HG02798 (cell line): ENCODE measurements at regions not wholly inside any gene's neighbourhood (a gene's known extent, or its start where the extent isn't known, plus 50 kb on each side); places are given as distances from the start of the nearest gene placed in this dataset.

Experiments used
- ATAC-seq: cut with Tn5 transposase; IDR thresholded peaks from one replicate; pipeline ENCODE4 v1.9.1; 2021; ENCODE audit warnings: mild to moderate bottlenecking; ENCODE audit not compliant: unreplicated experiment, poor library complexity

DNA sequence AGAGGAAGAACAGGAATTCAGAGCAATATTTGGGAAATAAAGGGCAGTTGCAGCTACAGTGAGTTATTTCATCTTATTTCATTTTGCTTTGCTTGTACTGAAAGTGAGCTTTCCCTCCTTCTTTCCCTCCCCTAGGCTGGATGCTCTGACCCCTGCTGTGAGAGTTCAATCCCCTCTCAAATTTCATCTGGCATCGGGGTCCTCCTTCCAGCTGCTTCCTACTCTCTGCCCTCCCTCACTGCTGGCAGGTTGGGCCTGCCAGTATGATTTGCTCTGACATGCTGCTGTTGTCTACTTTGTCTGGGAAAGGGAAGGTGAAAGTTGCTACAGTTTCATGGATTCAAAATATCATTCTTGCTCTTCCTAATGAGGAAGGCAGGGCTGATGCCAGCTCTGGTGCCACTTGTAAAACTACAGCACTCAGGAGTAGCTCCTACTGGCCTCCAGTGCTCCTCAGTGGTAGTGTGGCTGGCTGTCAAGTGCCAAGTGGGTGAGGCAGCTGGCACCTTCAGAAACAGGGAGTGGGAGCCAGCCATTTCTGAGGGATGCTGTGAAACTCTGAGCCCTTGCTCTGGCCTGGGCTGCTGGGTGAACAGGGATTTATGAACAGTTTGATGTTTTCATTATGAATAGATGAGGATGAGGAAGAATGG is 408.6 kb downstream of the HAPSTR1 start:
- no peak for ATAC-seq

DNA sequence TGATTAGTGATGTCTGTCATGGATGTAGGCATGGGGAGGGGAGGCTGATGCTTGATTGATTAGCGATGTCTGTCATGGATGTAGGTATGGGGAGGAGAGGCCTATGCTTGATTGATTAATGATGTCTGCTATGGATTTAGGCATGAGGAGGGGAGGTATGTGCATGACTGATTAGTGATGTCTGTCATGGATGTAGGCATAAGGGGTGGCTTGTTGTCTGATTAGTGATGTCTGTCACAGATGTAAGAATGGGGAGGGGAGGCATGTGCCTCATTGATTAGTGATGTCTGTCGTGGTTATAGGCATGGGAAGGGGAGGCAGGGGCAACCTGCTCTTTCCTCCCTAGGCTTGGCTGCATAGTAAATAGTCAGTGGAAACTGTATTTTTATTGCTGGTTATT is 409.4 kb downstream of the HAPSTR1 start:
- ATAC-seq, result no peak

DNA sequence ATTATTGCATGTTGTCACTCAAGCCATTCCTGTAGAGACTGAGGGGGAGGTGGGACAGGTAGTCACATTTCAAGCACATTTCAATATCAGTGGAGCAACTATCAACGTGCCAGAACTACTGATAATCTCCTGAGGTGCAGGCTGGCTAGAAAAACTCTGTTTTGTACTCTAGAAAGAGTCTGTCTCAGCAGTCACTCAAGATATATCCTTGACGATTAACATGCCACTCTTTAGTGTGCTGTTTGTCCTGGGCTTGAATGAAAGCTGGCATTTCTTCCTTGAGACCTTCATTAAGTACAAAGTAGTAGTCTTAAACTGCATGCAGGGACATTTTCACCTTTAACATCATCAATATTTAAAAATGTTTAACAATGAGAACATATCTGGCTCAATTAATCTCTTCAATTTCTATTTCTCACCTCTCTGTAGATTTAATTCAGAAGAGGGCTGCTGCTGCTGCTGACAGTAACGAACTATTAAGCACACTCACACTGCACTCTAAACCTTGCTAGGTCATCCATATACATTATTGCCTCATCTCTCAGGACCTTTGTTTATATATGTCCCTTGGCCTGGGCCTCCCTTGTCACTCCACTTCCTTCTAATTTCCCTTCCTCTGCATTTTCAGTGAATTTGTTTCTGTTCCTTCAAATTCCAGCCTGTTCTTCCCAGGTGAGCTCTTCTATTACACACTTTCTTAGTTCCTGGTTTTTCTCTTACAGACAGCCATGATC is 412.0 kb downstream of the HAPSTR1 start:
- ATAC-seq, result no peak

DNA sequence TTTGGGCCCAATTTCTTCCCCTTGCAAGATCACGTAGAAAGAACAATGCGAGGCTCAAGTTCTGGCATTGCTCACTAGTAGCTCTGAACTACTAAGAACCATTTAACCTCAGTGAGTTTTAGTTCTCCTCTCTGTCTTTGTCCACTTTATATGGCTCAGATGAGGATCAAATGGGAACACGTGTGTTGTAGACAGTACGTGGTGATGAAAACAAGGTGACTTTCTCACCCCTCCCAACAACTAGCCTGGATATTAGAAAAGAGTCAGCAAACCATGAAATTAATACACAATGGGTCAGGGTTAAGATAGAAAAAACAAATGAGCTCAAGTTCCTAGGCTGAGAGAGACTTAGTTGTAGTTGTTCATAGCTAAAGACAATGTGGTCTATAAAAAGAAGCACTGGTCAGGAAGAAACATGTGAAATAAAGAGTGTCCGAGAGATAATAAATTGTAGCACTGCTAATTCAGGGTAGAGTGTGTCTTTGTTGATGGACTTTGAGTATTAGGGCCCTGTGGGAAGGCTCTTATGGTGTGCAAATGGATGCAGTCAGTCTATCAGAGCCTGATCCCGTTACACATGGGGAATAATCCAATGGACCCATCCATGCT is 417.0 kb downstream of the HAPSTR1 start:
- no peak for ATAC-seq

DNA sequence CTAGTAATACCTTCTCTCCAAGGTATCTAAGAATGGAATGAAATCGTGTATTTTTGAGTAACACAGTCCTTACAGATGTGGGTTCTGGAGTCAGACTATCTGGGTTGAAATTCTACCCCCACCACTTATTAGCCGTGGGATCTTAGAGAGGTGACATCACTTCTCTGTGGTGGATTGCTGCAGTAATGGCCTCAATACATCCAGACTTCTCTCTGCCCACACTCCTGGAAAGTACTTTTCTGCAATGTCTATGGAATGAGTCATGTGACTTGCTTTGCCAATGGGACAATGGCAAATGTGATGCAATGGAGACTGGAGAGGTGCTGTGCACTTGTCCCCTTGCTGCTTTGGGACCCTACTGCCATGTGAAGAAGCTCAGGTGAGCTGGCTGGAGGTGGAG is 418.2 kb downstream of the HAPSTR1 start:
- no peak for ATAC-seq

DNA sequence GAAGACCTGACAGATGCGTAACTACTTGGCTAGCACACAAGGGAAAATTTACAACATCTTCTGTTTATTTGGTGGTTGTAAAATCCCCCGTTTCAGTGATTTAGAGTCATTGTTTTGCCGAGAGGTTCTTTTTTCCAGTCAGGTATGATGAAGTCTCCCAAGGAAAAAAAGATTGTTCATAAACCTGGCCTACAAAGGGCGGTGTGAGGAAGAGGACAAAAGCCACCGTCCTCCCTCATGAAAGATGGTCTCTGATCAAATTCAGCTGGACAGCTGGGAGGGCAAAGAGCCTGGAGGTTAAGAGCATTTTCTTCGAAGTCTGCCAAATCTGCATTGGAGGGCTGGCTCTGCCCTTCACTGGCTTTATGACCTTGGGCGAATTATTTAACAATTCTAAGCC is 419.9 kb downstream of the HAPSTR1 start:
- no peak for ATAC-seq

DNA sequence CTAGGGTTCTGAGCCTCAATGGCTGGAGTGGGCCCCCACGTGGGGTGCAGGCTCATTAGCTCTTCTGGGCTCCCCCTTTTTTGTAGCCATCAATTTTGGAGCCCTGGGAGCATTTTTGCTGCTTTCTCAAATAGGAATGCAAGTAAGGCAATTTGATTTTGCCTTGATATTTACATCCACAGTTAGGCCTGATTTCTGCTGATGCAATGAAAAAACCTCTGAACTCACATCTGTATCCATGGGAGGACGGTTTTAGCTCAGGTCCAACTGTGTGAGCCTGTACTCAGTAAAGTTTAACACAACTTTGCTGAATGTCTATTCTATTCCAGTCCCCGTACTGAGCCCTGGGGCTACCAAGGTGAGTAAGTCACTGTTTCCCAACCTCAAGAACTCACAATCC is 425.0 kb downstream of the HAPSTR1 start:
- no peak for ATAC-seq

DNA sequence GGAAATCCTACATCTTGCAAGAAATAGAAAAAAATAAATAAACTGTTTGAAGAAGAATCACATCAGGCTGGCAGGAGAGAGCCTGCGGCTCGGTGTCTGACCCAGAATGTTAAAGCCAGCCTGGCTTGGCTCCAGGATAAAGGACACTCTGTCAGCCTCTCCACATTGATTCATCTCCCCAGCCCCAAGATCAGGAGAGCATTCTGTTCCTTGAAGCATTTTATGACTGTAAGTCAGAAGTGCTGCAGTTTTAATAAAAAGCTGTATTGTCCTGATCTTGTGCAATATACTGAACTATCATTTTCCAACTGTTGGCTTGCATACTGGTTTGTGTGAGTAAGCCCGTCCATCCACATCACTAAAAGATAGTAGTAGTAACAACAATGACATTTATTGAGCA is 426.6 kb downstream of the HAPSTR1 start:
- no peak for ATAC-seq

DNA sequence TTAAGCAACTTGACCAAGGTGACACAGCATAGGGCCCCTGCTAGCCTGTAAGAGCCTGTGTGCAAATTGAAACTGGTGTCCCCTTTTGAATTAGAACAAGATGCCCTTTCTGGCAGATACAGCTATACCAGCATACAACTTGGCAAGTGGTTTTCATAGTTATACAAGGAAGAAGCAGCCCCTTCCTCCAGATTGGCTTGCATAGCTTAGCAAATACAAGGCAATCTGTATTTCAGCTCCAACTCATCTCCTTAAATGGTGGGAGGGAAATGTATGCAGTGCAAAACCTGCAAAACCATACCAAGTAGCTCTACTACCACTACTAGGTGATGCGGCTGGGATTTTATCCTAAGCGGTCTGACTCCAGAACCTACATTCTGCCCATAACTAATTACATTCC is 427.1 kb downstream of the HAPSTR1 start:
- ATAC-seq, result no peak

DNA sequence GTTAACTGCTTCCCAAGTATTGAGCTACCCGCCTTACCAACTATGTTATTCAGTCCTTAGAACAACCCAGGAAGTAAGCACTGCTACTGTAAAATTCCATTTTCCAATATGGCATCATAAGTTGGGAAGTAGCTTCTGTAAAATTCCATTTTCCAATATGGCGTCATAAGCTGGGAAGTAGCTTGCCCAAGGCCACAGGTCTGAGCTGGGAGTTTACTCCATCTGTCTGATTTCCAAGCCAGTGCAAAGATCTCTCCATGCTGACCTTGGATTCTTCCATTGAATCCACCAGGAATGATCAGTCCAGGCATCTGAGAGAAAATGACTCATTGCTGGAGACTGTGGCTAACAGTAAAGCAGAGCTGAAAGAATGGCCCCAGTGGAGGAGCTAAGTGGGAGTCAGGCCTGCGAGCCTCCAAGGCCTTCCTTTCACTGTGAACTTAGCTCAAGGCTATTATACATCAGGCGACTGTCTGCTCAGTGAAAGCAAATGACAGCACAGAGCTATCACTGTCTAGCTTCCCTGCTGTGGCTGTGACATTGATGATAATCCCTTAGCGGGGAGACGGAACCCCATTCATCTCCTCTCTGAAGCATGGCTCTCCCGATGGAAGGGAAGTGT is 430.4 kb downstream of the HAPSTR1 start:
- ATAC-seq, result no peak

DNA sequence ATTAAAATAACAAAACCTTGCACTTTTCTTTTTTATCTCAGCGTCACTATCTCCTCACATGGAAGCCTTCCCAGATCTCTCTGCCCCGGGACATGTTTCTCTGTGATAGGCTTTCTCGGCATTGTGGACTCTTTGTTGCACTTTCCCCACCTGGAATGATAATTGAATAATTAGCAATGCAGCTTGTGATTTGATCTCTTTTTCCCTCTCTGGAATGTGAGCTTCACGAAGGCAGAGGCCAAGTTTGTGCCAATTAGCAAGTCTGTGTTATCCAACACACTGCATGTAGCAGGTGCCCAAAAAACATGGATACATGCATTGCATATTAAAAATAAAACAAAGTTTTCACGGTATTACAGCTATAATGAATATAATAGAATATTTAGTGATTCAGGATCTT is 431.2 kb downstream of the HAPSTR1 start:
- ATAC-seq, result no peak

DNA sequence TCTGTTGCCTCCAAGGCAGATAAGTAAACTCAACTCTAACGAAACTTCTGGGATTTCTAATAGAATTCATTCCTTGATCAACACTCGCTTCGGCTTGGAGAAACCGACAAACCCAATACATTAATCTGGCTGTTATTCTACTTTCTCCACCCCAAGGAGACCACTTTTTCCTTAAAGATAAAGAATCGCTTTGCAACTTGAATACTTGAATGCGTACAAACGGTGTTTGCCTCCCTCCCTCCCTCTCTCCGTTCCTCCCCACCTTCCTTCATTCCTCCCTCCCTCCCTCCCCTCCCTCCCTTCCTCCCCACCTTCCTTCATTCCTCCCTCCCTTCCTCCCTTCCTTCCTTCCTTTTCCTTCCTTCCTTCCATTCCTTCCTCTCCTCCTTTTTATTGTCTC is 432.6 kb downstream of the HAPSTR1 start:
- ATAC-seq, result no peak

DNA sequence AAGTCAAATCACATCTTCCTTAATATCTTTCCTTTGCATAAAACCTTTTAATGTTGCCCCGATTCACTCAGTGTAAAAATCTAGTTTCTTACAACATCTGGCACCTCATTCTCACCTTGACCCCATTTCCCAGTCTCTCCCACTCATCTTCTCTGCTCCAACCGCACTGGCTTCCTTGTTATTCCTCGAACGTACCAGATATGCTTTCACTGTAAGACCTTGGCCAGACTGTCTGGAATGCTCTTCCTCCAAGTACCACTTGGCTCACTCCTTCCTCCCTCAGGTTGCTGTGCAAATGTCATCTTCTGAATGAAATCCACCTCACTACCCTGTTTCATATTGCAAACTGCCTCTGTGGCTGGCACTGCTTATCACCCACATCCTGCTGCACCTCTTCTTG is 433.6 kb downstream of the HAPSTR1 start:
- ATAC-seq, result no peak

DNA sequence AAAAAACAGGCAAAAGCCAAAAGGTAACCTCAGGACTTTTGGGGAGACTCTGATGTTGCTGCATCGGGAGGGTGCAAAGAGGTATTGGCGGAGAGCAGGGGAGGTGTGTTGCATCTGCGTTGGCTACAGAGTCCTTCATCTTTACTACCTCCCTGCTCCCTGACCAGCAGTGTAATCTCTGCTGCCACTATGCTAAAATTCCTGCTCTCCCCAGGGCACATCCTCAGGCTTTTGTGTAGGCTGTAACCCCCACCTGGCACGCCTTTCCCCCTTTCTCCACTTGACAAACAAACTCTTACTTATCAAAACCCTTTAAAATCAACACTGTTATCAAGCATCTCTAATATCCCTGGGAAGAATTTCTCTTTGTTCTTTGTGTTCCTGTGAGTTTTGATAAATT is 435.3 kb downstream of the HAPSTR1 start:
- no peak for ATAC-seq

DNA sequence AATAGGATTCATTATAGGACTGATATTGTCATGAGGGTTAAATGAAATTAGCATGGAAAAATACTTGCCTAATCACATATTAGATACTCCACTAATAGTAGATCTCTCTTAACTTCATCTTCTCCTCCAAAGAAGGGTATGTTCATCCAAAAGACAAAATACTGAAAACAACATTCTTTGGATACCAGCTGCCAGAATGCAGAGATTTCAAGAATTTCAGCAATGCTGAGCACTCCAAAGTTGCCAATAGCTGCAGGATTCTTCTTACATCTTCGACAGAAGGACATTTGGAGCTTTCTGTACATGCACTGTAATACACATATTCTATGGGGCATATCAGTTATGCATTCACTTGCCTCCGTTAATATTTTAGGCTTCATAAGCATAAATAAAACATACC is 436.5 kb downstream of the HAPSTR1 start:
- ATAC-seq, result no peak

DNA sequence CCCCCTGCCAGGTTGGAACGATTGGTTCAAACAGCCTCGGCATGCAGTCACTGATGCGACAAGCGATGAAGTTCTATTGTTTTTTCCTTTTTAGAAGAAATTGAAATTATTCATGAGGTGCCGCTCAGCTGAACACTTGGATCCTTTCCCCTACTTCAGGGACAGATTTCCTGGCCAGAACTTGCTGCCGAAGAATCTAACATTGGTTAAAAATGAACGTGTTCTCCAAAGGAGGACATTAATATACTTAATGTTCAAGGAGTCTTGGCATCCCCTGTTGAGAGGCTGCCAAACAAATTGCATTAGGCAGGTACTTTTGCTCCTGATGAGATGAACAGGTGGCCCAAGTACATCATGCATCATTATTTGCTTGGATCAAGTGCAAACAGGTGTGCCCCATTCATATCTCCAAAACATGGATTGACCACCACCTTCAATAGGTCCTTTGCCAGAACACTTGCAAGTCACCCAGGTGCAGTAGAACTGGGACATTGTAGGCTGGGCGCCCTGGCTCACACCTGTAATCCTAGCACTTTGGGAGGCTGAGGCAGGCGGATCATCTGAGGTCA is 437.2 kb downstream of the HAPSTR1 start:
- ATAC-seq, result no peak

DNA sequence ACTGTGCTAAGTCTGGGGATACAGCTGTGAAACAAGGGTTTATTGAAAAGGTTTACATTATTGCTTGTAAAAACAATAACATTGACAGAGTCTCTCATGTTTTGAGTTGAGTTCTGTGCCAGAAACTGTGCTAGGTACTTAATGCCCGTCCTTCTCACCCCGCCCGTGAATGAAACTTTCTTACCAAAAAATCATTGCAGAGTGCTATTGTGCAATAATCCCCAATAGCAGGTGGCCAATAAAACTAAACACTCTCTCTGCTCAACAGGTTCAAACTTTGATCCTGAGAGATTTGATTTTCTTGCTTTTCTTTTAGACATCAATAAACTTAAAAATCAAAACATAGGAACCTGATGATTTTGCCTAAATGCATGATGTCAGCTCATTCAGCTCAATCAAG is 441.6 kb downstream of the HAPSTR1 start:
- ATAC-seq, result no peak

DNA sequence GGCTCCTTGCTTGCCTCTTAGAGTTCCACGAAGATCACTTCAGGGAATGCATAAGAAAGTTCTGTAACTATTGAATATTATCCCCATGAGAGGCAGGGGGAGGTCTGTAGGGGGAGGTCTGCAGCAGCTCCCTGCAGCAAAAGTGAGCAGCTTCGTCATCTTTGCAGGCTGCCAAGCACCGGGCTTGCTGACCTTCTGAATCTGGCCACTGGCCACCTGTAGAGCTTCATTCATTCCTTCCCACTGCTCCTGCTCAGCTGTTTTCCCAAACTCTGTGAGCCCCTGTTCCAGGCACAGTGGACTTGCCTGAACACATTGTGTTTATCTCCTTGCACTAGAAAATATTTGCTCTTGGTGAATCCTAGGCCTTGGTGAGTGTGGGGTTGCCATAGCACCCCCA is 443.3 kb downstream of the HAPSTR1 start:
- ATAC-seq, result no peak

DNA sequence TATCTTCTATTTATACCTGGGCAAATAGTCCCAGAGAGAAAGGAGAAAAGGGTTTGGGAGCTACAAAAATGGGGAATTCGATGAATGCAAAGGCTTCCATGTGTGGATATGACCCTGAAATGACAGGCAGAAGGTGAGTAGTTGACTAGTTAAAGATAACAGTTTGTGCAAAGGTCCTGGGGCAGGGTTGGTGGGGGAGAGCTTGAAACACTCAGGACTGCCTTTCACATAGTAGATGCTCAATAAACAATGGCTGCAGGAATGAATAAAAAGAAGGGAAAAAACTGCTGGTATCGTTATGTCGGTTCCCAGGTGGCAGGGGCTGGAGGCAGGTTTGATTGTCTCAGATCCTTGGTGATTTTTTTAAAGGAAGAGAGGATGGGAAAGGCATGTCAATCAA is 445.5 kb downstream of the HAPSTR1 start:
- no peak for ATAC-seq

DNA sequence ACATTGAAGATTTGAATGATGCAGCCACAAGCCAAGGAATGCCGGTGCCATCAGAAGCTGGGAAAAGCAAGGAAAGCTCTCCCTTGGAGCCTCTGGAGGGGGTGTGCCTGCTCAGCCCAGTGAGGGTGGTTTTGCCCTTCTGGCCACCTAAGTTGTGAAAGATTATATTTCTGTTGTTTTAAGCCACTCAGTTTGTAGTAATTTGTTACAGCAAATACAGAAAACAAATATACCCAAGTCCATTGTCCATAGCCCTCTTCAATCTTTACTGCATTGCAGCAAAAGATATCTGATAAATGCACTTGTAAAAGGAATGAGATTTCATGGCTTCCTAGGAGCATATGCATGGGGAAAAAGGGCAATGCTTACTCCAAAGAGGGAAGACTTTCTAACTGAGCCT is 447.9 kb downstream of the HAPSTR1 start:
- ATAC-seq, result no peak

DNA sequence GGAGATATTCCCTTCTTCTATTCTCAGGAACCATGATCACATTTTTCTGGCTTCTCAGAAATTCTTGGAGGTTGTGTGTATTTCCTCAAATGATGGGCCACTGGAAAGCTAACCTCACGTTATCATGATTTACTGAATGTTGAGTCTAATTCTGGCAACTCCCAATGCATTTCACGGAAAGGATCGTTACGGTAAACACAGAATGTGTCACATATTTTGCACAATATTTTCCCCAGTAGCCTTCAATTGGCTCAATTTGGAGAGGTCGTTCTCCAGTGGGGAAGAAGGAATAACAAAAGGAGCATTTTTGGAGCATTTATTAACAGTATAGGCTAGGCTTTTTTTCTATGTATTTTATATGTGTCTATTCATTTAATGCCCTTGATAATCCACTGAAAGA is 450.3 kb downstream of the HAPSTR1 start:
- ATAC-seq, result no peak
